Endothelial cell of umbilical vein (primary cell): ENCODE measurements at regions not wholly inside any gene's neighbourhood (a gene's known extent, or its start where the extent isn't known, plus 50 kb on each side); places are given as distances from the start of the nearest gene placed in this dataset.
"Not testable (repeated sequence)": the region's sequence is repeated elsewhere in the genome, so short reads cannot be mapped to it uniquely, and the experiment has no call there.

Source experiments
- BruUV-seq: library from RNA; stranded (reverse); fragments of 400-500 nt; replicated peaks from 2 replicates; lab custom pipeline; 2021; lab: Mats Ljungman, UMichigan
- CTCF ChIA-PET: fragments of 300-600, 350-600 bp; sonication (Branson Sonifier 250); formaldehyde crosslinking; loops from one replicate; lab custom pipeline; 2021; ENCODE audit warnings: antibody characterized with exemption, inconsistent platforms; lab: Charles Lee
- POLR2A ChIA-PET: fragments of 300-600, 350-600 bp; sonication (Branson Sonifier 250); formaldehyde crosslinking; loops from one replicate; lab custom pipeline; 2021; ENCODE audit warnings: antibody characterized with exemption, inconsistent platforms; lab: Charles Lee
- DNase-seq: peaks from one replicate; pipeline ENCODE4 v3.0.0-alpha.2; 2011; ENCODE audit warnings: low read depth, low spot score
- FAIRE-seq: peaks from 2 replicates; lab custom pipeline; 2011; peaks lifted over from hg19 to GRCh38; lab: Jason Lieb, UNC
- H2AFZ ChIP-seq: 2 replicates; pipeline ENCODE4 v1.6.0; 2012; ENCODE audit warnings: low read depth, low read length, control low read depth, inconsistent platforms
- H3K27ac ChIP-seq: 2 replicates; pipeline ENCODE4 v1.5.1; 2011; ENCODE audit warnings: low read depth, mild to moderate bottlenecking, control low read depth, low read length, moderate library complexity; ENCODE audit not compliant: insufficient read depth
- H3K27me3 ChIP-seq, 2 experiments: 2 replicates each; pipeline versions ENCODE4 v1.6.0 to v1.6.1; 2011; ENCODE audit warnings: low read length in 2 of 2, mixed read lengths in 1 of 2; ENCODE audit not compliant: control insufficient read depth in 2 of 2, insufficient read depth in 2 of 2
- H3K36me3 ChIP-seq, 2 experiments: 2 replicates in 1 of 2; 3 replicates in 1 of 2; pipeline ENCODE4 v1.5.1; 2011; ENCODE audit warnings: low read length in 2 of 2, mild to moderate bottlenecking in 1 of 2, moderate library complexity in 1 of 2; ENCODE audit not compliant: control insufficient read depth in 2 of 2, insufficient read depth in 2 of 2; ENCODE audit errors: extremely low read depth in 1 of 2
- H3K4me1 ChIP-seq: 3 replicates; pipeline ENCODE4 v1.5.1; 2011; ENCODE audit warnings: mild to moderate bottlenecking, low read length; ENCODE audit not compliant: control insufficient read depth, insufficient read depth; ENCODE audit errors: extremely low read depth
- H3K4me2 ChIP-seq: 2 replicates; pipeline ENCODE4 v1.6.1; 2011; ENCODE audit warnings: low read length, control low read depth, mixed read lengths; ENCODE audit not compliant: insufficient read depth
- H3K4me3 ChIP-seq, 3 experiments: fragments of 200-600 bp in 1 of 3; sonication (generic), shearing (Covaris generic) in 1 of 3; replicated peaks in 1 of 3; 2 replicates each; pipeline ENCODE4 v1.5.1; 2011 to 2016; ENCODE audit warnings: control low read depth in 3 of 3, low read length in 3 of 3, mild to moderate bottlenecking in 2 of 3, inconsistent platforms in 1 of 3, low read depth in 1 of 3, moderate library complexity in 1 of 3; ENCODE audit not compliant: insufficient read depth in 1 of 3
- H3K79me2 ChIP-seq: 2 replicates; pipeline ENCODE4 v1.6.0; 2012; ENCODE audit warnings: low read length, inconsistent platforms; ENCODE audit not compliant: control insufficient read depth, insufficient read depth
- H3K9ac ChIP-seq: replicated peaks from 2 replicates; pipeline ENCODE3; 2011; ENCODE audit warnings: low read length, control low read depth; ENCODE audit not compliant: insufficient read depth; ENCODE audit errors: extremely low read depth
- H3K9me1 ChIP-seq: replicated peaks from 3 replicates; pipeline ENCODE4 v1.6.0; 2011; ENCODE audit warnings: mild to moderate bottlenecking, low read length; ENCODE audit not compliant: control insufficient read depth, insufficient read depth; ENCODE audit errors: extremely low read depth
- H3K9me3 ChIP-seq: replicated peaks from 2 replicates; pipeline ENCODE4 v1.5.1; 2012; ENCODE audit warnings: low read length, inconsistent platforms; ENCODE audit not compliant: control insufficient read depth, insufficient read depth
- H4K20me1 ChIP-seq: replicated peaks from 2 replicates; pipeline ENCODE3; 2011; ENCODE audit warnings: mild to moderate bottlenecking, low read length; ENCODE audit not compliant: control insufficient read depth, insufficient read depth; ENCODE audit errors: extremely low read depth
- GATA2 ChIP-seq: IDR thresholded peaks from 2 replicates; pipeline ENCODE4 v1.7.0; 2011; ENCODE audit warnings: low read depth, mild to moderate bottlenecking, moderate library complexity, mixed read lengths, low read length; ENCODE audit not compliant: insufficient read length, insufficient read depth
- POLR2A ChIP-seq: IDR thresholded peaks from 2 replicates; pipeline ENCODE4 v1.6.1; 2012; ENCODE audit warnings: low read depth, mild to moderate bottlenecking, control low read depth, low read length
- dilution Hi-C: fragments of 300-500 bp; cut with MboI; formaldehyde crosslinking; loops from one replicate; pipeline ENCODE4 v1.15.0; 2019; ENCODE audit warnings: low sequenced_read_pairs; ENCODE audit not compliant: extremely low pct_ligation_motif_present
- intact Hi-C: fragments of 100-400 bp; cut with micrococcal nuclease; formaldehyde crosslinking; loops from one replicate; pipeline ENCODE4 v1.10.0; 2022
- TF ChIP-seq, protein P1 (sequence below), 2 donors: IDR thresholded peaks; 1 replicate in 1 of 2; 2 replicates in 1 of 2; pipeline ENCODE4 v1.5.1; 2011; ENCODE audit warnings: low read length in 2 of 2, mild to moderate bottlenecking in 2 of 2, moderate library complexity in 2 of 2, control low read depth in 1 of 2, inconsistent platforms in 1 of 2, low read depth in 1 of 2; ENCODE audit not compliant: insufficient read depth in 1 of 2; ENCODE audit errors: extremely low read depth in 1 of 2

DNA sequence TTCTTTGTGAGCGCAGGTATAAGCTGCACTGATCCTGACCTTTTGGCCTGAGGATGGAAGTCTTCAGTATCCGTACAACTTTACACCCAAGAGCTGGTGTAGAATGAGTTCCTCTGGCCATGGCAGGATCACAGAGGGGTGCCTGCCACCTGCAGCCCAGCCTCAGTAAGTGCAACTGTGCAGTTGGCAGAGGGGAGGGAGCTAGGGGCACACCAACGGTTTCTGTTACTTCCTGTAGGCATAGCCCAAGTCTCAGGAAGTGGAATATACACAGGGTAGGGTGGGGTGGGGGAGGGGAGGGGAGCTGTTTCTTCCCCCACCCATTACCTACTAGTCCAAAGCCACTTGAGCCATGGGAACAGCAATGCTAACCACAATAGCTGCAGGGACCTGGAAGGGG is 85.4 kb upstream of the GBA3 start:
- Histone ChIP-seq H3K9me3 (no peaks in the 10 kb centered on the region), H2AFZ (no peak overlapping the region), H3K9me1 (no peaks in the 10 kb centered on the region), H3K36me3 (no peaks in the 10 kb centered on the region), H3K27ac (no peak overlapping the region), H4K20me1 (no peaks in the 10 kb centered on the region), H3K27me3 (no peaks in the 10 kb centered on the region), H3K79me2 (no peaks in the 10 kb centered on the region), H3K4me1 (no peaks in the 10 kb centered on the region), H3K4me3 (no peak overlapping the region), H3K4me2 (no peak overlapping the region), H3K9ac (no peak overlapping the region)
- TF ChIP-seq, protein P1, sequence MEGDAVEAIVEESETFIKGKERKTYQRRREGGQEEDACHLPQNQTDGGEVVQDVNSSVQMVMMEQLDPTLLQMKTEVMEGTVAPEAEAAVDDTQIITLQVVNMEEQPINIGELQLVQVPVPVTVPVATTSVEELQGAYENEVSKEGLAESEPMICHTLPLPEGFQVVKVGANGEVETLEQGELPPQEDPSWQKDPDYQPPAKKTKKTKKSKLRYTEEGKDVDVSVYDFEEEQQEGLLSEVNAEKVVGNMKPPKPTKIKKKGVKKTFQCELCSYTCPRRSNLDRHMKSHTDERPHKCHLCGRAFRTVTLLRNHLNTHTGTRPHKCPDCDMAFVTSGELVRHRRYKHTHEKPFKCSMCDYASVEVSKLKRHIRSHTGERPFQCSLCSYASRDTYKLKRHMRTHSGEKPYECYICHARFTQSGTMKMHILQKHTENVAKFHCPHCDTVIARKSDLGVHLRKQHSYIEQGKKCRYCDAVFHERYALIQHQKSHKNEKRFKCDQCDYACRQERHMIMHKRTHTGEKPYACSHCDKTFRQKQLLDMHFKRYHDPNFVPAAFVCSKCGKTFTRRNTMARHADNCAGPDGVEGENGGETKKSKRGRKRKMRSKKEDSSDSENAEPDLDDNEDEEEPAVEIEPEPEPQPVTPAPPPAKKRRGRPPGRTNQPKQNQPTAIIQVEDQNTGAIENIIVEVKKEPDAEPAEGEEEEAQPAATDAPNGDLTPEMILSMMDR (IDR thresholded peaks at IDR 0.05; ENCODE audit: extremely low read depth in 1 of 2, insufficient read depth in 1 of 2, low read depth in 1 of 2, low read length in 2 of 2) = peak; percentile 10 to 54
- no peak for TF ChIP-seq POLR2A
- no peak for TF ChIP-seq GATA2
- peak; percentile 29 for DNase-seq
- dilution Hi-C loops (no loop called here), intact Hi-C loops (loop anchor here (1.0 to 2.0 kb wide), 2 partner anchors 197 to 819 kb away; no protein-coding TSS in a partner anchor)
- FAIRE-seq = no peak
- POLR2A ChIA-PET = no interaction called here
- CTCF ChIA-PET = interaction anchor here (0.6 to 2.1 kb wide), 11 partner anchors 11 to 817 kb away, joined by 3 to 36 read pairs (median 8); no protein-coding TSS in a partner anchor
- BruUV-seq = no TSS peak

DNA sequence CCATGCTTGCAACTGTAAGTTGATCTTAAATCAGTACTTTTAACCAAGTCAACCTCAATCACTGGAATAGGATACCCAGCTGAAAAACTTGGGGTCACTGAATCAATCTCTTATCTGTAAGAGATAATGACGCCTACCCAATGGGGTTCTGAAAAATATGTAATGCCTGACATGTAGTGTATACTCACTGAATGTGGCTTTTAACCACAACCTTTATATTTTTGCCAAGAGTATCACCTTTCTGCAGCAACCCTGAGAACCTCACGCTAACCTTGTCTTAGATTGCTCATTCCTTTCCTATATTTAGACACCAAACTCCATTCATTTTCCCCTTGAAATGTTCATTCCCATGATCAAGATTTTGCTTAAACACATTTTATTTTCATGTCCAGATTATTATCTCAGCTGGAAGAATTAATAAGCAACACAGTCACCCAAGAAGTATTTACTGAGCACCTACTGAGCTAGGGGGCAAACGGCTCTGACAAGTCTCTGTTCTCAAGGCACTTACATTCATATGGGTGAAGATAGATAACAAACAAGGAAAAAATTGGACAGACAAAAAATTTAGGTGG is 82.7 kb upstream of the GBA3 start:
- H3K4me3 ChIP-seq, DNase-seq, H2AFZ ChIP-seq, H3K9me3 ChIP-seq, POLR2A ChIA-PET, H3K9ac ChIP-seq, H3K36me3 ChIP-seq, dilution Hi-C loops, H3K9me1 ChIP-seq, FAIRE-seq, intact Hi-C loops, H3K4me2 ChIP-seq, H3K4me1 ChIP-seq, H3K79me2 ChIP-seq, H3K27ac ChIP-seq, H3K27me3 ChIP-seq, H4K20me1 ChIP-seq, BruUV-seq: not testable (repeated sequence)
- CTCF ChIA-PET = interaction anchor here (1.2 kb wide), 1 partner anchor 821 kb away, joined by 3 read pairs; no protein-coding TSS in a partner anchor
